ENCODE measurements at regions not wholly inside any gene's neighbourhood (a gene's known extent, or its start where the extent isn't known, plus 50 kb on each side); places are given as distances from the start of the nearest gene placed in this dataset.
"Not testable (repeated sequence)": the region's sequence is repeated elsewhere in the genome, so short reads cannot be mapped to it uniquely, and the experiment has no call there.

GRCh38 chr20:53856300-53857295 is 213.8 kb downstream of the BCAS1 start:
- no peak for DNase-seq (ENCODE audit: low spot score)

GRCh38 chr20:53855733-53856132 is 214.7 kb downstream of the BCAS1 start:
- no peak for DNase-seq (ENCODE audit: low spot score)

- DNase-seq (ENCODE audit: low spot score): not testable (repeated sequence)
These were observed 215.8 kb downstream of the BCAS1 start for GRCh38 chr20:53854609-53854926.

GRCh38 chr20:53853111-53853713 is 217.2 kb downstream of the BCAS1 start:
- no peak for DNase-seq (ENCODE audit: low spot score)

- no peak for DNase-seq (ENCODE audit: low spot score)
These were observed 217.7 kb downstream of the BCAS1 start for GRCh38 chr20:53852691-53853090.

- no peak for DNase-seq (ENCODE audit: low spot score)
These were observed 218.4 kb downstream of the BCAS1 start for GRCh38 chr20:53852014-53852413.

GRCh38 chr20:53850319-53850718 is 220.1 kb downstream of the BCAS1 start:
- DNase-seq (ENCODE audit: low spot score): no peak

- no peak for DNase-seq (ENCODE audit: low spot score)
These were observed 220.8 kb downstream of the BCAS1 start for GRCh38 chr20:53849471-53850059.

- no peak for DNase-seq (ENCODE audit: low spot score)
These were observed 222.1 kb downstream of the BCAS1 start for GRCh38 chr20:53848304-53848703.

GRCh38 chr20:53847837-53848170 is 222.6 kb downstream of the BCAS1 start:
- no peak for DNase-seq (ENCODE audit: low spot score)

GRCh38 chr20:53847139-53847836 is 223.1 kb downstream of the BCAS1 start:
- no peak for DNase-seq (ENCODE audit: low spot score)

- DNase-seq (ENCODE audit: low spot score): no peak
These were observed 223.8 kb downstream of the BCAS1 start for GRCh38 chr20:53846640-53847039.

- DNase-seq (ENCODE audit: low spot score): no peak
These were observed 224.4 kb downstream of the BCAS1 start for GRCh38 chr20:53845980-53846379.

GRCh38 chr20:53844259-53844658 is 226.1 kb downstream of the BCAS1 start:
- DNase-seq (ENCODE audit: low spot score): no peak

GRCh38 chr20:53843645-53844044 is 226.7 kb downstream of the BCAS1 start:
- DNase-seq (ENCODE audit: low spot score): no peak

- DNase-seq (ENCODE audit: low spot score): no peak
These were observed 227.9 kb downstream of the BCAS1 start for GRCh38 chr20:53842301-53843099.

- DNase-seq (ENCODE audit: low spot score): no peak
These were observed 228.7 kb downstream of the BCAS1 start for GRCh38 chr20:53841741-53842140.

GRCh38 chr20:53840532-53840931 is 229.9 kb downstream of the BCAS1 start:
- no peak for DNase-seq (ENCODE audit: low spot score)

GRCh38 chr20:53839423-53840176 is 230.8 kb downstream of the BCAS1 start:
- DNase-seq (ENCODE audit: low spot score): peak; percentile 43

- no peak for DNase-seq (ENCODE audit: low spot score)
These were observed 232.0 kb downstream of the BCAS1 start for GRCh38 chr20:53838311-53838868.
